ENCODE measurements at regions not wholly inside any gene's neighbourhood (a gene's known extent, or its start where the extent isn't known, plus 50 kb on each side); places are given as distances from the start of the nearest gene placed in this dataset.

DNA sequence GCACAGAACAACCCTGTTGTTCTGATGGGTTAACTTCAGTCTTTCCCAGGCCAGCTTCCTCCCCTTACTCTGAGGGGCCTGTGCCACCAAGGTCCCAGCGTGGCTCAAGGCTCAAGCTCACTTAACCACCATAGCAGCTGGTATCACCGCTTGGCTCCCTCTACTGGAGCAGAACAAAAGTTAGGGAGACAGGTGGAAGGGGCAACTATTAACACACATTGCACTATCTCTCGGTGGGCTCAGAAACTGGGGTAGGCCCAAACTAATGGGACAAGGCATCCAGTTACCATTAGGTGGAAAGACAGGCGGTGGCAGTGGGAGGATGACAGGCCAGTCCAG, 88.7 kb upstream of the ATL2 start (continued):
- no peak for TF ChIP-seq CBX5 (CRISPR knock-in tag; IDR thresholded peaks at IDR 0.05; ENCODE audit: borderline replicate concordance)
- TF ChIP-seq POGZ (CRISPR knock-in tag; IDR thresholded peaks at IDR 0.05) = peak; percentile 21; the same call in 1 of the 2 replicates
- TF ChIP-seq, protein P1, sequence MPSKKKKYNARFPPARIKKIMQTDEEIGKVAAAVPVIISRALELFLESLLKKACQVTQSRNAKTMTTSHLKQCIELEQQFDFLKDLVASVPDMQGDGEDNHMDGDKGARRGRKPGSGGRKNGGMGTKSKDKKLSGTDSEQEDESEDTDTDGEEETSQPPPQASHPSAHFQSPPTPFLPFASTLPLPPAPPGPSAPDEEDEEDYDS (CRISPR knock-in tag; IDR thresholded peaks at IDR 0.05) = no peak
- no peak for TF ChIP-seq ATF7 (IDR thresholded peaks at IDR 0.05)
- TF ChIP-seq ATF7 (CRISPR knock-in tag; IDR thresholded peaks at IDR 0.05) = 0 out of 2 replicates have a peak, but pooled peaks have one; percentile 59
- TF ChIP-seq, protein P2, sequence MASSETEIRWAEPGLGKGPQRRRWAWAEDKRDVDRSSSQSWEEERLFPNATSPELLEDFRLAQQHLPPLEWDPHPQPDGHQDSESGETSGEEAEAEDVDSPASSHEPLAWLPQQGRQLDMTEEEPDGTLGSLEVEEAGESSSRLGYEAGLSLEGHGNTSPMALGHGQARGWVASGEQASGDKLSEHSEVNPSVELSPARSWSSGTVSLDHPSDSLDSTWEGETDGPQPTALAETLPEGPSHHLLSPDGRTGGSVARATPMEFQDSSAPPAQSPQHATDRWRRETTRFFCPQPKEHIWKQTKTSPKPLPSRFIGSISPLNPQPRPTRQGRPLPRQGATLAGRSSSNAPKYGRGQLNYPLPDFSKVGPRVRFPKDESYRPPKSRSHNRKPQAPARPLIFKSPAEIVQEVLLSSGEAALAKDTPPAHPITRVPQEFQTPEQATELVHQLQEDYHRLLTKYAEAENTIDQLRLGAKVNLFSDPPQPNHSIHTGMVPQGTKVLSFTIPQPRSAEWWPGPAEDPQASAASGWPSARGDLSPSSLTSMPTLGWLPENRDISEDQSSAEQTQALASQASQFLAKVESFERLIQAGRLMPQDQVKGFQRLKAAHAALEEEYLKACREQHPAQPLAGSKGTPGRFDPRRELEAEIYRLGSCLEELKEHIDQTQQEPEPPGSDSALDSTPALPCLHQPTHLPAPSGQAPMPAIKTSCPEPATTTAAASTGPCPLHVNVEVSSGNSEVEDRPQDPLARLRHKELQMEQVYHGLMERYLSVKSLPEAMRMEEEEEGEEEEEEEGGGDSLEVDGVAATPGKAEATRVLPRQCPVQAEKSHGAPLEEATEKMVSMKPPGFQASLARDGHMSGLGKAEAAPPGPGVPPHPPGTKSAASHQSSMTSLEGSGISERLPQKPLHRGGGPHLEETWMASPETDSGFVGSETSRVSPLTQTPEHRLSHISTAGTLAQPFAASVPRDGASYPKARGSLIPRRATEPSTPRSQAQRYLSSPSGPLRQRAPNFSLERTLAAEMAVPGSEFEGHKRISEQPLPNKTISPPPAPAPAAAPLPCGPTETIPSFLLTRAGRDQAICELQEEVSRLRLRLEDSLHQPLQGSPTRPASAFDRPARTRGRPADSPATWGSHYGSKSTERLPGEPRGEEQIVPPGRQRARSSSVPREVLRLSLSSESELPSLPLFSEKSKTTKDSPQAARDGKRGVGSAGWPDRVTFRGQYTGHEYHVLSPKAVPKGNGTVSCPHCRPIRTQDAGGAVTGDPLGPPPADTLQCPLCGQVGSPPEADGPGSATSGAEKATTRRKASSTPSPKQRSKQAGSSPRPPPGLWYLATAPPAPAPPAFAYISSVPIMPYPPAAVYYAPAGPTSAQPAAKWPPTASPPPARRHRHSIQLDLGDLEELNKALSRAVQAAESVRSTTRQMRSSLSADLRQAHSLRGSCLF (CRISPR knock-in tag; IDR thresholded peaks at IDR 0.05; ENCODE audit: borderline replicate concordance) = no peak
- no peak for TF ChIP-seq HNRNPH1 (optimal IDR thresholded peaks at IDR 0.05; ENCODE audit: low read depth, low read length)
- no peak for TF ChIP-seq SNRNP70 (IDR thresholded peaks at IDR 0.05; ENCODE audit: low read depth, low read length)
- TF ChIP-seq ZNF230 (CRISPR knock-in tag; IDR thresholded peaks at IDR 0.05) = no peak
- no peak for TF ChIP-seq SCMH1 (CRISPR knock-in tag; IDR thresholded peaks at IDR 0.05; ENCODE audit: borderline replicate concordance)
- TF ChIP-seq ZNF883 (CRISPR knock-in tag; IDR thresholded peaks at IDR 0.05; ENCODE audit: not compliant biosample characterization) = peak; percentile 64
- TF ChIP-seq ZNF558 (CRISPR knock-in tag; IDR thresholded peaks at IDR 0.05; ENCODE audit: borderline replicate concordance) = no peak
- no peak for TF ChIP-seq NAIF1 (CRISPR knock-in tag; IDR thresholded peaks at IDR 0.05; ENCODE audit: borderline replicate concordance)
- TF ChIP-seq, protein P3, sequence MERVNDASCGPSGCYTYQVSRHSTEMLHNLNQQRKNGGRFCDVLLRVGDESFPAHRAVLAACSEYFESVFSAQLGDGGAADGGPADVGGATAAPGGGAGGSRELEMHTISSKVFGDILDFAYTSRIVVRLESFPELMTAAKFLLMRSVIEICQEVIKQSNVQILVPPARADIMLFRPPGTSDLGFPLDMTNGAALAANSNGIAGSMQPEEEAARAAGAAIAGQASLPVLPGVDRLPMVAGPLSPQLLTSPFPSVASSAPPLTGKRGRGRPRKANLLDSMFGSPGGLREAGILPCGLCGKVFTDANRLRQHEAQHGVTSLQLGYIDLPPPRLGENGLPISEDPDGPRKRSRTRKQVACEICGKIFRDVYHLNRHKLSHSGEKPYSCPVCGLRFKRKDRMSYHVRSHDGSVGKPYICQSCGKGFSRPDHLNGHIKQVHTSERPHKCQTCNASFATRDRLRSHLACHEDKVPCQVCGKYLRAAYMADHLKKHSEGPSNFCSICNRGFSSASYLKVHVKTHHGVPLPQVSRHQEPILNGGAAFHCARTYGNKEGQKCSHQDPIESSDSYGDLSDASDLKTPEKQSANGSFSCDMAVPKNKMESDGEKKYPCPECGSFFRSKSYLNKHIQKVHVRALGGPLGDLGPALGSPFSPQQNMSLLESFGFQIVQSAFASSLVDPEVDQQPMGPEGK (CRISPR knock-in tag; IDR thresholded peaks at IDR 0.05) = no peak
- no peak for TF ChIP-seq TARDBP (CRISPR knock-in tag; IDR thresholded peaks at IDR 0.05)
- no peak for TF ChIP-seq ZNF207 (IDR thresholded peaks at IDR 0.05; ENCODE audit: borderline replicate concordance)
- TF ChIP-seq ZSCAN30 (CRISPR knock-in tag; IDR thresholded peaks at IDR 0.05) = no peak
- no peak for TF ChIP-seq MBD4 (IDR thresholded peaks at IDR 0.05; ENCODE audit: borderline replicate concordance, low read length)
- TF ChIP-seq, protein P4, sequence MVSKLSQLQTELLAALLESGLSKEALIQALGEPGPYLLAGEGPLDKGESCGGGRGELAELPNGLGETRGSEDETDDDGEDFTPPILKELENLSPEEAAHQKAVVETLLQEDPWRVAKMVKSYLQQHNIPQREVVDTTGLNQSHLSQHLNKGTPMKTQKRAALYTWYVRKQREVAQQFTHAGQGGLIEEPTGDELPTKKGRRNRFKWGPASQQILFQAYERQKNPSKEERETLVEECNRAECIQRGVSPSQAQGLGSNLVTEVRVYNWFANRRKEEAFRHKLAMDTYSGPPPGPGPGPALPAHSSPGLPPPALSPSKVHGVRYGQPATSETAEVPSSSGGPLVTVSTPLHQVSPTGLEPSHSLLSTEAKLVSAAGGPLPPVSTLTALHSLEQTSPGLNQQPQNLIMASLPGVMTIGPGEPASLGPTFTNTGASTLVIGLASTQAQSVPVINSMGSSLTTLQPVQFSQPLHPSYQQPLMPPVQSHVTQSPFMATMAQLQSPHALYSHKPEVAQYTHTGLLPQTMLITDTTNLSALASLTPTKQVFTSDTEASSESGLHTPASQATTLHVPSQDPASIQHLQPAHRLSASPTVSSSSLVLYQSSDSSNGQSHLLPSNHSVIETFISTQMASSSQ (IDR thresholded peaks at IDR 0.05; ENCODE audit: low read depth) = no peak
- TF ChIP-seq, protein P4 (CRISPR knock-in tag; IDR thresholded peaks at IDR 0.05; ENCODE audit: borderline replicate concordance) = 0 out of 2 replicates have a peak, but pooled peaks have one; percentile 32
- no peak for TF ChIP-seq ZFP36L1 (CRISPR knock-in tag; IDR thresholded peaks at IDR 0.05)
